HG03439 (cell line): ENCODE measurements at regions not wholly inside any gene's neighbourhood (a gene's known extent, or its start where the extent isn't known, plus 50 kb on each side); places are given as distances from the start of the nearest gene placed in this dataset.
"Not testable (repeated sequence)": the region's sequence is repeated elsewhere in the genome, so short reads cannot be mapped to it uniquely, and the experiment has no call there.

Experiments used
- ATAC-seq: cut with Tn5 transposase; IDR thresholded peaks from one replicate; pipeline ENCODE4 v1.9.1; 2021; ENCODE audit warnings: mild to moderate bottlenecking, moderate library complexity; ENCODE audit not compliant: unreplicated experiment

DNA sequence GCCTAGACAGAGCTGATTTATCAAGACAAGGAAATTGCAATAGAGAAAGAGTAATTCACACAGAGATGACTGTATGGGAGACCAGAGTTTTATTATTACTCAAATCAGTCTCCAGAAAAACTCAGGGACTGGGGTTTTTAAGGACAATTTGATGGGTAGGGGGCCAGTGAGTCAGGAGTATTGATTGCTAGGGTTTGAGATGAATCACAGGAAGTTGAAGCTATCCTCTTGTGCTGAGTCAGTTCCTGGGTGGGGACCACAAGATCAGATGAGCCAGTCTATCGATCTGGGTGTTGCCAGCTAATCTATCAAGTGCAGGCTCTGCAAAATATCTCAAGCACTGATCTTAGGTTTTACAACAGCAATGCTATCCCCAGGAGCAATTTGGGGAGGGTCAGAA is 87.4 kb upstream of the TGIF2LY start:
- ATAC-seq, result not testable (repeated sequence)

DNA sequence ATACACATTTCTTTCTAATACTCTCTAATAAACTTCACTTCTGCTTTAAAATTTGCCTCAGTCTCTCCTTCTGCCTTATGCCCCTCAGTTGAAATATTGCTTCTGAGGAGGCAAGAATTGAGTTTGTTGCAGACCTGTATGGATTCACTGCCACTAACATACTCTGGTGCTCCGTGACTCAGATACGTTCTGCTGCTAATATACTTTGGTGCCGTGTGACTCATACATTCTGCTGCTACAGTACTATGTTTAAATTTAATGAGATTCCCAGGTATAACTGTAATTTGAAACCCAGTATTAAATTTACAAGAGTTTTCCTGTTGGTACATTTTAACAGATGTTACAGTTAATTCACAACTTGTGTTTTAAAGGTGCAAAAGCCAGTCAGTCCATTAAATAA is 84.3 kb upstream of the TGIF2LY start:
- not testable (repeated sequence) for ATAC-seq

DNA sequence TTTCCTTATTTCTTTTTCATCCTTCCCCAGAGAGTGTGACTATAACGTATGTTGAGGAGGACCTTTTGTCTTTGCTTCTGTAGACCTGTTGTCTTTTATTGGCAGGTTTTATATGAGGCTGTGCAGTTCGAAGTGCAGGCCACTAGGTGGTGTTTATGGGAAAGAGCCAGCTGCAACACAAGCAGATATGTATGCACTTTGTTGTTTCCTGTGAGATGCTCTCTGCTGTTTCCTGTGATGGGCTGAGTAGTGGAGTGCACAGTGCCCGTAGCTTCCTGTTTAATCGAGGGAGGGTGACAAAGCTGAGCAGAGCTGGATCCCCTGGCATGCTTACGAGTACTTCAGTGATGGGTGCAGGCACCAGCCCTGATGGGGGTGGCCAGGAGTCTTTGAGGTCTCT is 51.8 kb upstream of the TGIF2LY start:
- ATAC-seq, result peak; percentile 87
